GM23338 (cell line): ENCODE measurements at regions not wholly inside any gene's neighbourhood (a gene's known extent, or its start where the extent isn't known, plus 50 kb on each side); places are given as distances from the start of the nearest gene placed in this dataset.

Experiments
- ATAC-seq: fragments of 200-7000 bp; cut with Tn5 transposase; 3 replicates; pipeline ENCODE4 v1.9.1; 2020
- DNase-seq: peaks from one replicate; pipeline ENCODE4 v3.0.0-alpha.2; 2015; ENCODE audit warnings: low spot score
- H2AFZ ChIP-seq: fragments of 200-600 bp; sonication (generic); 2 replicates; pipeline ENCODE4 v1.8.0; 2016; ENCODE audit warnings: antibody characterized with exemption, mild to moderate bottlenecking, moderate library complexity
- H3F3A ChIP-seq: fragments of 200-600 bp; sonication (generic); replicated peaks from 2 replicates; pipeline ENCODE4 v1.8.0; 2017; ENCODE audit warnings: antibody characterized with exemption, mixed run types, low read depth
- H3K27ac ChIP-seq: fragments of 200-600 bp; sonication (generic); 2 replicates; pipeline ENCODE4 v1.6.1; 2016; ENCODE audit warnings: low read depth
- H3K27me3 ChIP-seq: fragments of 200-600 bp; sonication (generic); 2 replicates; pipeline ENCODE4 v1.8.0; 2016; ENCODE audit warnings: mild to moderate bottlenecking, mixed run types, moderate library complexity; ENCODE audit not compliant: insufficient read depth
- H3K36me3 ChIP-seq: fragments of 200-600 bp; sonication (generic); 2 replicates; pipeline ENCODE4 v1.8.0; 2016; ENCODE audit warnings: mild to moderate bottlenecking; ENCODE audit not compliant: insufficient read depth
- H3K4me1 ChIP-seq: fragments of 200-600 bp; sonication (generic); 2 replicates; pipeline ENCODE4 v1.8.0; 2016; ENCODE audit warnings: mild to moderate bottlenecking, moderate library complexity; ENCODE audit not compliant: insufficient read depth
- H3K4me2 ChIP-seq: fragments of 200-600 bp; sonication (generic); 2 replicates; pipeline ENCODE4 v1.7.1; 2017; ENCODE audit warnings: mixed run types
- H3K4me3 ChIP-seq: fragments of 200-600 bp; sonication (generic); 2 replicates; pipeline ENCODE4 v1.6.1; 2016; ENCODE audit warnings: mixed run types
- H3K79me2 ChIP-seq: fragments of 200-600 bp; sonication (generic); replicated peaks from 2 replicates; pipeline ENCODE4 v1.8.0; 2017; ENCODE audit warnings: mild to moderate bottlenecking; ENCODE audit not compliant: insufficient read depth
- H3K9me2 ChIP-seq: fragments of 200-600 bp; sonication (generic); 2 replicates; pipeline ENCODE4 v1.8.0; 2017; ENCODE audit not compliant: insufficient read depth
- H4K20me1 ChIP-seq: fragments of 200-600 bp; sonication (generic); replicated peaks from 2 replicates; pipeline ENCODE4 v1.8.0; 2017; ENCODE audit warnings: mild to moderate bottlenecking; ENCODE audit not compliant: insufficient read depth
- H3K27ac Mint-ChIP-seq: 2 replicates; pipeline ENCODE4 v1.8.0; 2020; ENCODE audit warnings: inconsistent platforms, mild to moderate bottlenecking, moderate library complexity, mixed read lengths
- H3K27me3 Mint-ChIP-seq: 3 replicates; pipeline ENCODE4 v1.8.0; 2022; ENCODE audit warnings: low read depth, mild to moderate bottlenecking, moderate library complexity, mixed read lengths, inconsistent platforms; ENCODE audit not compliant: insufficient read depth, poor library complexity
- H3K36me3 Mint-ChIP-seq: 3 replicates; pipeline ENCODE4 v1.8.0; 2021; ENCODE audit warnings: low read depth, mild to moderate bottlenecking, inconsistent platforms, moderate library complexity, mixed read lengths
- H3K4me1 Mint-ChIP-seq: 3 replicates; pipeline ENCODE4 v1.8.0; 2020; ENCODE audit warnings: mild to moderate bottlenecking, inconsistent platforms, mixed read lengths
- H3K4me3 Mint-ChIP-seq: 3 replicates; pipeline ENCODE4 v1.8.0; 2021; ENCODE audit warnings: moderate library complexity, mild to moderate bottlenecking, inconsistent platforms, mixed read lengths
- H3K9me3 Mint-ChIP-seq: 3 replicates; pipeline ENCODE4 v1.8.0; 2020; ENCODE audit warnings: moderate library complexity, mild to moderate bottlenecking, inconsistent platforms, mixed read lengths
- CREB1 ChIP-seq: fragments of 250-450 bp; sonication (Bioruptor Pico); IDR thresholded peaks from 2 replicates; pipeline ENCODE4 v1.5.0; 2020; ENCODE audit warnings: low read depth, mild to moderate bottlenecking, moderate library complexity
- EZH2 ChIP-seq: fragments of 200-600 bp; sonication (generic); IDR thresholded peaks from one replicate; pipeline ENCODE4 v1.8.0; 2017; ENCODE audit warnings: antibody characterized with exemption, mild to moderate bottlenecking, low read depth; ENCODE audit not compliant: unreplicated experiment
- EZH2phosphoT487 ChIP-seq: fragments of 200-600 bp; sonication (generic); IDR thresholded peaks from one replicate; pipeline ENCODE4 v1.8.1; 2018; ENCODE audit warnings: antibody characterized with exemption; ENCODE audit not compliant: unreplicated experiment
- JUNB ChIP-seq: IDR thresholded peaks from one replicate; pipeline ENCODE4 v1.6.1; 2016; ENCODE audit warnings: antibody characterized with exemption; ENCODE audit not compliant: unreplicated experiment
- NANOG ChIP-seq: IDR thresholded peaks from 2 replicates; pipeline ENCODE4 v1.6.1; 2016; ENCODE audit warnings: antibody characterized with exemption, borderline replicate concordance
- POLR2AphosphoS5 ChIP-seq: IDR thresholded peaks from 2 replicates; pipeline ENCODE4 v1.6.1; 2016; ENCODE audit warnings: antibody characterized with exemption, low read depth
- STAT1 ChIP-seq: IDR thresholded peaks from one replicate; pipeline ENCODE4 v1.6.1; 2016; ENCODE audit warnings: antibody characterized with exemption; ENCODE audit not compliant: unreplicated experiment
- ZNF114 ChIP-seq: fragments of 250-450 bp; sonication (Bioruptor Pico); IDR thresholded peaks from 2 replicates; pipeline ENCODE4 v1.5.0; 2020; ENCODE audit warnings: mild to moderate bottlenecking, moderate library complexity
- ZNF331 ChIP-seq: fragments of 250-450 bp; sonication (Bioruptor Pico); IDR thresholded peaks from 2 replicates; pipeline ENCODE4 v1.5.0; 2020; ENCODE audit warnings: low read depth, mild to moderate bottlenecking, moderate library complexity
- TF ChIP-seq, protein P1 (sequence below): IDR thresholded peaks from 2 replicates; pipeline ENCODE4 v1.6.1; 2016; ENCODE audit warnings: antibody characterized with exemption
- TF ChIP-seq, protein P2 (sequence below), 2 experiments: fragments of 200-600 bp in 1 of 2; sonication (generic) in 1 of 2; conservative IDR thresholded peaks; 2 replicates each; pipeline versions ENCODE4 v1.5.1 to v1.6.1; 2016 to 2017; ENCODE audit warnings: antibody characterized with exemption in 2 of 2, low read depth in 2 of 2, mild to moderate bottlenecking in 2 of 2, moderate library complexity in 1 of 2
- TF ChIP-seq, protein P3 (sequence below): fragments of 250-450 bp; sonication (Bioruptor Pico); IDR thresholded peaks from 2 replicates; pipeline ENCODE4 v1.5.0; 2020; ENCODE audit warnings: mild to moderate bottlenecking, moderate library complexity
- TF ChIP-seq, protein P4 (sequence below): IDR thresholded peaks from one replicate; pipeline ENCODE4 v1.6.1; 2018; ENCODE audit warnings: antibody characterized with exemption; ENCODE audit not compliant: unreplicated experiment

DNA sequence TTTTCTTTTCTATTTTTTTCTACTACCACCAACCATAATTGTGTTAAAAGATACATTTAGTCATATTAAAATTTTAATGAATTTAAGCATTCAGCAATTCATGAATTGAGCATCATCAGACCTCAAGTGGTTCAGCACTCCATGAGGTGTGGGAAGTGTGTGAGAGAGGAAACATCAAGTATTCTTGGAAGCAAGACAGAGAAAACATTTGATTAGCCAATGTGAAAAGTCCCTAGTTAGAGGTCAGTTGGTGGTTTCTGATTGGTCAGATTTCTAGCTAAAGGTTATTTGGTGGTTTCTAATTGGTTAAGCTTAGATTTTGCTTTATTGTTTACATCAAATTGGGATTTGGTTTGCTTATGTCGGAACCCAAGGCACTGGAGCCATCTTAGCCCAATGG lies 134.7 kb downstream of the KLF5 start:
- no peaks in the 10 kb centered on the region for H4K20me1 ChIP-seq
- H3F3A ChIP-seq: no peaks in the 10 kb centered on the region
- no peak for TF ChIP-seq ZNF331 (CRISPR knock-in tag)
- TF ChIP-seq, protein P1, sequence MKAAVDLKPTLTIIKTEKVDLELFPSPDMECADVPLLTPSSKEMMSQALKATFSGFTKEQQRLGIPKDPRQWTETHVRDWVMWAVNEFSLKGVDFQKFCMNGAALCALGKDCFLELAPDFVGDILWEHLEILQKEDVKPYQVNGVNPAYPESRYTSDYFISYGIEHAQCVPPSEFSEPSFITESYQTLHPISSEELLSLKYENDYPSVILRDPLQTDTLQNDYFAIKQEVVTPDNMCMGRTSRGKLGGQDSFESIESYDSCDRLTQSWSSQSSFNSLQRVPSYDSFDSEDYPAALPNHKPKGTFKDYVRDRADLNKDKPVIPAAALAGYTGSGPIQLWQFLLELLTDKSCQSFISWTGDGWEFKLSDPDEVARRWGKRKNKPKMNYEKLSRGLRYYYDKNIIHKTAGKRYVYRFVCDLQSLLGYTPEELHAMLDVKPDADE: no peak
- TF ChIP-seq NANOG: no peak
- no peak for TF ChIP-seq POLR2AphosphoS5
- no peak for TF ChIP-seq ZNF114 (CRISPR knock-in tag)
- no peak for TF ChIP-seq EZH2
- TF ChIP-seq STAT1: no peak
- TF ChIP-seq CREB1 (CRISPR knock-in tag): no peak
- TF ChIP-seq, protein P2, sequence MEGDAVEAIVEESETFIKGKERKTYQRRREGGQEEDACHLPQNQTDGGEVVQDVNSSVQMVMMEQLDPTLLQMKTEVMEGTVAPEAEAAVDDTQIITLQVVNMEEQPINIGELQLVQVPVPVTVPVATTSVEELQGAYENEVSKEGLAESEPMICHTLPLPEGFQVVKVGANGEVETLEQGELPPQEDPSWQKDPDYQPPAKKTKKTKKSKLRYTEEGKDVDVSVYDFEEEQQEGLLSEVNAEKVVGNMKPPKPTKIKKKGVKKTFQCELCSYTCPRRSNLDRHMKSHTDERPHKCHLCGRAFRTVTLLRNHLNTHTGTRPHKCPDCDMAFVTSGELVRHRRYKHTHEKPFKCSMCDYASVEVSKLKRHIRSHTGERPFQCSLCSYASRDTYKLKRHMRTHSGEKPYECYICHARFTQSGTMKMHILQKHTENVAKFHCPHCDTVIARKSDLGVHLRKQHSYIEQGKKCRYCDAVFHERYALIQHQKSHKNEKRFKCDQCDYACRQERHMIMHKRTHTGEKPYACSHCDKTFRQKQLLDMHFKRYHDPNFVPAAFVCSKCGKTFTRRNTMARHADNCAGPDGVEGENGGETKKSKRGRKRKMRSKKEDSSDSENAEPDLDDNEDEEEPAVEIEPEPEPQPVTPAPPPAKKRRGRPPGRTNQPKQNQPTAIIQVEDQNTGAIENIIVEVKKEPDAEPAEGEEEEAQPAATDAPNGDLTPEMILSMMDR (conservative IDR thresholded peaks at IDR 0.05; ENCODE audit: low read depth in 2 of 2): no peak
- TF ChIP-seq, protein P3, sequence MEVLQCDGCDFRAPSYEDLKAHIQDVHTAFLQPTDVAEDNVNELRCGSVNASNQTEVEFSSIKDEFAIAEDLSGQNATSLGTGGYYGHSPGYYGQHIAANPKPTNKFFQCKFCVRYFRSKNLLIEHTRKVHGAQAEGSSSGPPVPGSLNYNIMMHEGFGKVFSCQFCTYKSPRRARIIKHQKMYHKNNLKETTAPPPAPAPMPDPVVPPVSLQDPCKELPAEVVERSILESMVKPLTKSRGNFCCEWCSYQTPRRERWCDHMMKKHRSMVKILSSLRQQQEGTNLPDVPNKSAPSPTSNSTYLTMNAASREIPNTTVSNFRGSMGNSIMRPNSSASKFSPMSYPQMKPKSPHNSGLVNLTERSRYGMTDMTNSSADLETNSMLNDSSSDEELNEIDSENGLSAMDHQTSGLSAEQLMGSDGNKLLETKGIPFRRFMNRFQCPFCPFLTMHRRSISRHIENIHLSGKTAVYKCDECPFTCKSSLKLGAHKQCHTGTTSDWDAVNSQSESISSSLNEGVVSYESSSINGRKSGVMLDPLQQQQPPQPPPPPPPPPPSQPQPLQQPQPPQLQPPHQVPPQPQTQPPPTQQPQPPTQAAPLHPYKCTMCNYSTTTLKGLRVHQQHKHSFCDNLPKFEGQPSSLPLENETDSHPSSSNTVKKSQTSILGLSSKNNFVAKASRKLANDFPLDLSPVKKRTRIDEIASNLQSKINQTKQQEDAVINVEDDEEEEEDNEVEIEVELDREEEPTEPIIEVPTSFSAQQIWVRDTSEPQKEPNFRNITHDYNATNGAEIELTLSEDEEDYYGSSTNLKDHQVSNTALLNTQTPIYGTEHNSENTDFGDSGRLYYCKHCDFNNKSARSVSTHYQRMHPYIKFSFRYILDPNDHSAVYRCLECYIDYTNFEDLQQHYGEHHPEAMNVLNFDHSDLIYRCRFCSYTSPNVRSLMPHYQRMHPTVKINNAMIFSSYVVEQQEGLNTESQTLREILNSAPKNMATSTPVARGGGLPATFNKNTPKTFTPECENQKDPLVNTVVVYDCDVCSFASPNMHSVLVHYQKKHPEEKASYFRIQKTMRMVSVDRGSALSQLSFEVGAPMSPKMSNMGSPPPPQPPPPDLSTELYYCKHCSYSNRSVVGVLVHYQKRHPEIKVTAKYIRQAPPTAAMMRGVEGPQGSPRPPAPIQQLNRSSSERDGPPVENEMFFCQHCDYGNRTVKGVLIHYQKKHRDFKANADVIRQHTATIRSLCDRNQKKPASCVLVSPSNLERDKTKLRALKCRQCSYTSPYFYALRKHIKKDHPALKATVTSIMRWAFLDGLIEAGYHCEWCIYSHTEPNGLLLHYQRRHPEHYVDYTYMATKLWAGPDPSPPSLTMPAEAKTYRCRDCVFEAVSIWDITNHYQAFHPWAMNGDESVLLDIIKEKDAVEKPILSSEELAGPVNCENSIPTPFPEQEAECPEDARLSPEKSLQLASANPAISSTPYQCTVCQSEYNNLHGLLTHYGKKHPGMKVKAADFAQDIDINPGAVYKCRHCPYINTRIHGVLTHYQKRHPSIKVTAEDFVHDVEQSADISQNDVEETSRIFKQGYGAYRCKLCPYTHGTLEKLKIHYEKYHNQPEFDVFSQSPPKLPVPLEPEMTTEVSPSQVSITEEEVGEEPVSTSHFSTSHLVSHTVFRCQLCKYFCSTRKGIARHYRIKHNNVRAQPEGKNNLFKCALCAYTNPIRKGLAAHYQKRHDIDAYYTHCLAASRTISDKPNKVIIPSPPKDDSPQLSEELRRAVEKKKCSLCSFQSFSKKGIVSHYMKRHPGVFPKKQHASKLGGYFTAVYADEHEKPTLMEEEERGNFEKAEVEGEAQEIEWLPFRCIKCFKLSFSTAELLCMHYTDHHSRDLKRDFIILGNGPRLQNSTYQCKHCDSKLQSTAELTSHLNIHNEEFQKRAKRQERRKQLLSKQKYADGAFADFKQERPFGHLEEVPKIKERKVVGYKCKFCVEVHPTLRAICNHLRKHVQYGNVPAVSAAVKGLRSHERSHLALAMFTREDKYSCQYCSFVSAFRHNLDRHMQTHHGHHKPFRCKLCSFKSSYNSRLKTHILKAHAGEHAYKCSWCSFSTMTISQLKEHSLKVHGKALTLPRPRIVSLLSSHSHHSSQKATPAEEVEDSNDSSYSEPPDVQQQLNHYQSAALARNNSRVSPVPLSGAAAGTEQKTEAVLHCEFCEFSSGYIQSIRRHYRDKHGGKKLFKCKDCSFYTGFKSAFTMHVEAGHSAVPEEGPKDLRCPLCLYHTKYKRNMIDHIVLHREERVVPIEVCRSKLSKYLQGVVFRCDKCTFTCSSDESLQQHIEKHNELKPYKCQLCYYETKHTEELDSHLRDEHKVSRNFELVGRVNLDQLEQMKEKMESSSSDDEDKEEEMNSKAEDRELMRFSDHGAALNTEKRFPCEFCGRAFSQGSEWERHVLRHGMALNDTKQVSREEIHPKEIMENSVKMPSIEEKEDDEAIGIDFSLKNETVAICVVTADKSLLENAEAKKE (CRISPR knock-in tag): no peak
- TF ChIP-seq, protein P4, sequence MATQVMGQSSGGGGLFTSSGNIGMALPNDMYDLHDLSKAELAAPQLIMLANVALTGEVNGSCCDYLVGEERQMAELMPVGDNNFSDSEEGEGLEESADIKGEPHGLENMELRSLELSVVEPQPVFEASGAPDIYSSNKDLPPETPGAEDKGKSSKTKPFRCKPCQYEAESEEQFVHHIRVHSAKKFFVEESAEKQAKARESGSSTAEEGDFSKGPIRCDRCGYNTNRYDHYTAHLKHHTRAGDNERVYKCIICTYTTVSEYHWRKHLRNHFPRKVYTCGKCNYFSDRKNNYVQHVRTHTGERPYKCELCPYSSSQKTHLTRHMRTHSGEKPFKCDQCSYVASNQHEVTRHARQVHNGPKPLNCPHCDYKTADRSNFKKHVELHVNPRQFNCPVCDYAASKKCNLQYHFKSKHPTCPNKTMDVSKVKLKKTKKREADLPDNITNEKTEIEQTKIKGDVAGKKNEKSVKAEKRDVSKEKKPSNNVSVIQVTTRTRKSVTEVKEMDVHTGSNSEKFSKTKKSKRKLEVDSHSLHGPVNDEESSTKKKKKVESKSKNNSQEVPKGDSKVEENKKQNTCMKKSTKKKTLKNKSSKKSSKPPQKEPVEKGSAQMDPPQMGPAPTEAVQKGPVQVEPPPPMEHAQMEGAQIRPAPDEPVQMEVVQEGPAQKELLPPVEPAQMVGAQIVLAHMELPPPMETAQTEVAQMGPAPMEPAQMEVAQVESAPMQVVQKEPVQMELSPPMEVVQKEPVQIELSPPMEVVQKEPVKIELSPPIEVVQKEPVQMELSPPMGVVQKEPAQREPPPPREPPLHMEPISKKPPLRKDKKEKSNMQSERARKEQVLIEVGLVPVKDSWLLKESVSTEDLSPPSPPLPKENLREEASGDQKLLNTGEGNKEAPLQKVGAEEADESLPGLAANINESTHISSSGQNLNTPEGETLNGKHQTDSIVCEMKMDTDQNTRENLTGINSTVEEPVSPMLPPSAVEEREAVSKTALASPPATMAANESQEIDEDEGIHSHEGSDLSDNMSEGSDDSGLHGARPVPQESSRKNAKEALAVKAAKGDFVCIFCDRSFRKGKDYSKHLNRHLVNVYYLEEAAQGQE: no peak
- TF ChIP-seq JUNB: no peak
- no peak for TF ChIP-seq EZH2phosphoT487
- Mint-ChIP-seq H3K4me1 (peaks cover 13% of the 10 kb centered on the region), H3K27ac (no peak overlapping the region), H3K9me3 (no peaks in the 10 kb centered on the region), H3K4me3 (no peak overlapping the region), H3K27me3 (peaks cover 6% of the 10 kb centered on the region), H3K36me3 (no peaks in the 10 kb centered on the region)
- no peaks in the 10 kb centered on the region for H3K36me3 ChIP-seq
- no peak overlapping the region for H3K27ac ChIP-seq
- H3K27me3 ChIP-seq: no peaks in the 10 kb centered on the region
- no peaks in the 10 kb centered on the region for H3K79me2 ChIP-seq
- peaks cover 7% of the 10 kb centered on the region; the same call in 1 of the 2 replicates for H3K4me1 ChIP-seq
- no peak overlapping the region for H3K4me3 ChIP-seq
- no peak overlapping the region for H3K4me2 ChIP-seq
- no peak overlapping the region for H2AFZ ChIP-seq
- DNase-seq (no peak), ATAC-seq (no peak)
- no peaks in the 10 kb centered on the region for H3K9me2 ChIP-seq
